ENCODE measurements at regions not wholly inside any gene's neighbourhood (a gene's known extent, or its start where the extent isn't known, plus 50 kb on each side); places are given as distances from the start of the nearest gene placed in this dataset.

DNA sequence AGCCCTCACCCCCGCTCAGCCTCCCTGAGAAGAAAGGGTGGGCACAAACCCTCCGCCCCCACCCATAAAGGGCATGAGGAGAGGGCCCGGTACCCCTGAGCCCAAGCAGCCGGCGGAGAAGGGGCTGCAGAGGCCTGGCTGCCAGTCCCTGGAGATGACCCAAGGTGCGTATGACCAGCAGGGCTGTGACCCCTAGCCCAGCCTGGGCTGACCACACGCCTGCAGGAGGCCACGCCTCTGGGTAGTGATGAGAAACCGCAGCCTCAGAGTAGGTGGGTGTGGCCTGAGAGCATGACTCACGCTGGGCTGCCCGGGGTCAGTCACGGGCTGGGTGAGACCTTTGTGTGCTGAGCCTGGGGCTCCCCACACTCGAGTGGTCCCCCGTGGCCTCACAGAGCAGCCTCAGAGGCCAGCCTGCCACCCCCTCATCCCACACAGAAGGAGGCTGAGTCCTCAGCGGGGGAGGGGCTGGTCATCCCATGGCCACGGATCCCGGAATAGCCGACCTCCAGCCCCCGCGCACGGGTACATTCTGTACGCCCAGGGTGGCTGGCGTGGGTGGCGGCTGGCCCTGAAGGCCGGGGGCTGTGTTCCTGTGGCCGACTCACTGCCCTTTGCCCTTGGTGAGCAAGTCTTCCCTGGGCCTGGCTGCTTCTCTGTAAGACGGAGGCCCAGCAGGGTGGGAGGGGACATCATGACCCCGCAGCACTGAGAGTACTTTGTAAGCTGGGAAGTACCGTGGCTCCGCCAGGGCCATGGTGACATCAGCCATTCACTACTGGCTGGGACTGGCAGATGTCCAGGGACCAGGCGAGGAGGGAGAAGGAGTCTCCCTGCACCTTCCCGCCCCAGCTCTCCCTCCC is 110.8 kb upstream of the OTOS start:
- Histone ChIP-seq H3K27me3 (replicated peaks; ENCODE audit: control insufficient read depth, insufficient read depth, low read length) (no peaks in the 10 kb centered on the region; the same call in 1 of the 2 replicates), H3K36me3 (ENCODE audit: control insufficient read depth, insufficient read depth, low read length) (no peaks in the 10 kb centered on the region)

GRCh38 chr2:240251848-240252190 is 111.4 kb upstream of the OTOS start:
- Histone ChIP-seq H3K36me3 (ENCODE audit: control insufficient read depth, insufficient read depth, low read length) (no peaks in the 10 kb centered on the region), H3K4me3 (replicated peaks; ENCODE audit: low read depth, low read length) (no peak overlapping the region), H3K27me3 (replicated peaks; ENCODE audit: control insufficient read depth, insufficient read depth, low read length) (no peaks in the 10 kb centered on the region; the same call in 1 of the 2 replicates)
- no peak for TF ChIP-seq CTCF (IDR thresholded peaks at IDR 0.05; ENCODE audit: insufficient read depth, low read length, poor library complexity, severe bottlenecking)
- no peak for DNase-seq (ENCODE audit: extremely low read depth, insufficient read length)

More for the DNA sequence above, 110.8 kb upstream of the OTOS start:
- DNase-seq (ENCODE audit: extremely low read depth, insufficient read length), result no peak
- no peak for TF ChIP-seq CTCF (IDR thresholded peaks at IDR 0.05; ENCODE audit: insufficient read depth, low read length, poor library complexity, severe bottlenecking)
- no peak overlapping the region for H3K4me3 ChIP-seq (replicated peaks; ENCODE audit: low read depth, low read length)

- no peak for DNase-seq (ENCODE audit: extremely low read depth, insufficient read length)
- Histone ChIP-seq H3K36me3 (ENCODE audit: control insufficient read depth, insufficient read depth, low read length) (no peaks in the 10 kb centered on the region), H3K27me3 (replicated peaks; ENCODE audit: control insufficient read depth, insufficient read depth, low read length) (no peaks in the 10 kb centered on the region; the same call in 1 of the 2 replicates), H3K4me3 (replicated peaks; ENCODE audit: low read depth, low read length) (no peak overlapping the region)
- TF ChIP-seq CTCF (IDR thresholded peaks at IDR 0.05; ENCODE audit: insufficient read depth, low read length, poor library complexity, severe bottlenecking), result no peak
Measured at GRCh38 chr2:240252191-240252871, 111.9 kb upstream of the OTOS start.

- no peak for TF ChIP-seq CTCF (IDR thresholded peaks at IDR 0.05; ENCODE audit: insufficient read depth, low read length, poor library complexity, severe bottlenecking)
- Histone ChIP-seq H3K27me3 (replicated peaks; ENCODE audit: control insufficient read depth, insufficient read depth, low read length) (no peaks in the 10 kb centered on the region; the same call in 1 of the 2 replicates), H3K4me3 (replicated peaks; ENCODE audit: low read depth, low read length) (no peak overlapping the region), H3K36me3 (ENCODE audit: control insufficient read depth, insufficient read depth, low read length) (no peaks in the 10 kb centered on the region)
- no peak for DNase-seq (ENCODE audit: extremely low read depth, insufficient read length)
Measured at GRCh38 chr2:240252872-240253511, 112.5 kb upstream of the OTOS start.

GRCh38 chr2:240253583-240254145 is 113.2 kb upstream of the OTOS start:
- H3K27me3 ChIP-seq (replicated peaks; ENCODE audit: control insufficient read depth, insufficient read depth, low read length), result no peaks in the 10 kb centered on the region; the same call in 1 of the 2 replicates
- no peaks in the 10 kb centered on the region for H3K36me3 ChIP-seq (ENCODE audit: control insufficient read depth, insufficient read depth, low read length)
- DNase-seq (ENCODE audit: extremely low read depth, insufficient read length), result no peak
- no peak for TF ChIP-seq CTCF (IDR thresholded peaks at IDR 0.05; ENCODE audit: insufficient read depth, low read length, poor library complexity, severe bottlenecking)
- no peak overlapping the region for H3K4me3 ChIP-seq (replicated peaks; ENCODE audit: low read depth, low read length)

Data from GM06990 (cell line).